ENCODE measurements at regions not wholly inside any gene's neighbourhood (a gene's known extent, or its start where the extent isn't known, plus 50 kb on each side); places are given as distances from the start of the nearest gene placed in this dataset.

GRCh38 chr20:10992731-10993130 is 318.9 kb upstream of the JAG1 start:
- Mint-ChIP-seq H3K4me1 (ENCODE audit: low read depth) (no peaks in the 10 kb centered on the region), H3K9me3 (peaks cover 3 to 4% of the 10 kb centered on the region in 2 donors), H3K27ac (no peak overlapping the region), H3K4me3 (no peak overlapping the region), H3K36me3 (ENCODE audit: insufficient read depth in 2 of 2) (no peaks in the 10 kb centered on the region), H3K27me3 (ENCODE audit: low read depth) (no peaks in the 10 kb centered on the region)
- DNase-seq (no peak), ATAC-seq (replicated peaks in 1 of 2) (no peak)

GRCh38 chr20:10994991-10995700 is 321.3 kb upstream of the JAG1 start:
- Mint-ChIP-seq H3K4me3 (no peak overlapping the region), H3K27me3 (ENCODE audit: low read depth) (no peaks in the 10 kb centered on the region), H3K36me3 (ENCODE audit: insufficient read depth in 2 of 2) (no peaks in the 10 kb centered on the region), H3K27ac (no peak overlapping the region), H3K4me1 (ENCODE audit: low read depth) (no peaks in the 10 kb centered on the region), H3K9me3 (peaks cover 0 to 3% of the 10 kb centered on the region in 2 donors)
- ATAC-seq (replicated peaks in 1 of 2) (no peak), DNase-seq (no peak)

DNA sequence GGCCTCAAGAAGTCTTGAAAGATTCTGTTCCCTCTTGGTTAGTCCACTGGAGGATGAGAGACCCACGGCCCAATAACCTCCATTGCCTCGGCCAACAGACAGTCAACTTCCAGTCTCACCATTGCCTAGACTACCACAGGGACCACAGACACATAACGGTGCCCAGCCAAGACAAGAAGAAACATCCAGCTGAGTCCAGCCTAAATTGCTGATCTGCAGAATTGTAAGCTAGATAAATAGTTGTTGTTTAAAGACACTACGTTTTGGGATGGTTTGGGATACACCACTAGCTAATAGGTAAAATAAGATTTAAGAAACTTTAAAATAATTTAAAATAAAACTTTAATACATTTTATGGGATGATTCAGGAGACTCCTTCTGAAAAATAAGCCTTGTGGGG is 324.7 kb upstream of the JAG1 start:
- Mint-ChIP-seq H3K4me3 (no peak overlapping the region), H3K36me3 (ENCODE audit: insufficient read depth in 2 of 2) (no peaks in the 10 kb centered on the region), H3K9me3 (peaks cover 0 to 3% of the 10 kb centered on the region in 2 donors), H3K27ac (no peak overlapping the region), H3K27me3 (ENCODE audit: low read depth) (no peaks in the 10 kb centered on the region), H3K4me1 (ENCODE audit: low read depth) (no peaks in the 10 kb centered on the region)
- no peak for ATAC-seq (replicated peaks in 1 of 2)
- no peak for DNase-seq

DNA sequence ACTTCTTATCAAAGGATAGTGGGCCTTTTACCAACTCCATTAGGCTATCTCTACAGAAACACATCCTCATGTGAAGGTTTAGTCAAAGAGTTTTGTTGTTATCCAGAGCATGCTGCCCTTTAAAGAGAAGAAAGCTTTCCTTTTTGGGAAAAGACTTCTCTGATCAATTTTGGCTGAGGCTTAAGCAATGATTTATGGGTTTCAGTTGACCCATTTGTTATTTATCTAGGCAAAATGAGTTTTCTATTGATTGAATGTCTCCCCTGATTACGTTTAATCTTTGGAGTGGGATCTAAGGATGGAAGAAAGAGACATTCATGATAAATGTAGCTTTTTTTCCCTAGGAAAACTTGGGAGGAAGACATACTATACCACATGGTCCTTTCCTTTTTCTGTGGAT is 326.6 kb upstream of the JAG1 start:
- no peak for ATAC-seq (replicated peaks in 1 of 2)
- H3K4me3 Mint-ChIP-seq: no peak overlapping the region
- no peaks in the 10 kb centered on the region for H3K36me3 Mint-ChIP-seq (ENCODE audit: insufficient read depth in 2 of 2)
- H3K9me3 Mint-ChIP-seq: no peaks in the 10 kb centered on the region
- no peak for DNase-seq
- H3K27me3 Mint-ChIP-seq (ENCODE audit: low read depth): no peaks in the 10 kb centered on the region
- H3K4me1 Mint-ChIP-seq (ENCODE audit: low read depth): no peaks in the 10 kb centered on the region
- no peak overlapping the region for H3K27ac Mint-ChIP-seq

DNA sequence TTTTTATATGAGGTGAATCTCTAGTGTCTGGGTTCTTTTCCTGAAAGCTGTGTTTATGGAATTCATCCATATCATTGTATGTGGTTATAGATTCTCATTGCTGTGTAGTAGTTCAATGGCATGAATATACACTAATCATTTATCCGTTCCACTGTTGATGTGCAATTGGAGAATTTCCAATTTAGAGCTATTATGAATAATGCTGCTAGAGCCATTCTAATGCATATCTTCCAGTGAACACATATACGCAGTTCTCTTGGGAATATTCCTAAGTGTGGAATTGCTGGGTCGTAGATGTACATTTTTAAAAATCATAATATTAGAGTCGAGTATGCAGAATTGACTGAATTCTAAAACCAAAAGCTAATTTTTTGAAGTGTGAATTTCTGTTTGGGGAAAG is 327.5 kb upstream of the JAG1 start:
- no peaks in the 10 kb centered on the region for H3K27me3 Mint-ChIP-seq (ENCODE audit: low read depth)
- no peak overlapping the region for H3K4me3 Mint-ChIP-seq
- H3K4me1 Mint-ChIP-seq (ENCODE audit: low read depth): no peaks in the 10 kb centered on the region
- no peak for DNase-seq
- no peaks in the 10 kb centered on the region for H3K36me3 Mint-ChIP-seq (ENCODE audit: insufficient read depth in 2 of 2)
- peaks cover 1% of the 10 kb centered on the region in 2 donors for H3K9me3 Mint-ChIP-seq
- no peak for ATAC-seq (replicated peaks in 1 of 2)
- H3K27ac Mint-ChIP-seq: no peak overlapping the region

DNA sequence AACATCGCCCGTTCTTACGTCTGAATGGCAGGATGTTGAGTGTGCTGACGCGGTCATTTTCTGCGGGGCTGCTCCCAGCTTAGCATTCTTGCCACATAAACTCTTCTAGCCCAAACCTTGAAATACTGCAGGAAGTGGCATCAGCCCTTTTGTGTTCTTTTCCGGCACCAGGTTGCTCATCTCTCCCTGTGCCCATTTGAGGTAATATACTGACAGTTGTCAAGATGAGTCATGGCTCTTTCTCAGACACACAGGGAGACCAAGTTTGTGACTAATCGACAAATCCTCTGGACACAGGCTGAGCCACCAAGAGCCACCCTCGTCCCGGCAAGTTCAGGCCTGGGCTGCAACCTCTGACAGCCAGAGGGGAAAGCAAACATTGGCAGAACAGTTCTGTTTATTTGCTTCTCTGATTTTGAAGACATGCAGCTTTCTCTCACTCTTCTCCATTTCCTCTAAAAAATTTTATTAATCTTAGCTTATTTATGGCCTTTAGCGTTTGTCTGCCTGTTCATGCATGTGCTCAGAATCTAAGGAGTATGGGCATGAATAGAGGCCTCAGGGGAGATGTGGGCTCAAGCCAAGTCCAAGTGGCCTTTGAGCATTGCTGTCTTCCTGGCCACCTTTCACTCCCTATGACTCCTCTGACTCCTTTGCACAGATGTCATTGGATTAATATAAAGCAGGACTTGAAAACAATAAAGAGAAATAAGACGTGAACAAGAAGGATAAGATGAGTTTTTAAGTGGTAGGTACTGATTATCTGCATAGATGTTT is 328.2 kb upstream of the JAG1 start:
- DNase-seq (no peak), ATAC-seq (replicated peaks in 1 of 2) (no peak)
- Mint-ChIP-seq H3K4me3 (no peak overlapping the region), H3K36me3 (ENCODE audit: insufficient read depth in 2 of 2) (peaks cover 0 to 1% of the 10 kb centered on the region in 2 donors), H3K9me3 (peaks cover 2 to 5% of the 10 kb centered on the region in 2 donors), H3K27ac (no peak overlapping the region), H3K4me1 (ENCODE audit: low read depth) (no peaks in the 10 kb centered on the region), H3K27me3 (ENCODE audit: low read depth) (no peaks in the 10 kb centered on the region)

DNA sequence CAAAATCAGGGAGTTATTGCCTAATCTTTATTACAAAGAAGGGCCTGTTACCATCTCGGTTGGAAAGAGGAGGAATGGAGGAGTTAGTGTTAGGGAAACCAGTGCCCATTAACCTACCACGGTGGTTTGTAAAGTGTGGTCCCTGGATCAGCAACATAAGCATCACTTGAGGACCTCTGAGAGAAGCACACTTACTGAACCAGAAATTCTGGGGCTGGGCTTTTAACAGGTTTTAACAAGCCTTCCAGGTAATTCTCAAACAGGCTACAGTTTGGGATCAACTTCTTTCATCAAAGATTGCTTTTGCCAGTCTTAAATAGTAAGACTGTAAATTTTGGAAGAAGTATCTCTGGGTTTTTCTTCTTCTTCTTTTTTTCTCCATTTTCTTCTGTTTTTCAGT is 329.5 kb upstream of the JAG1 start:
- Mint-ChIP-seq H3K9me3 (peaks cover 2 to 6% of the 10 kb centered on the region in 2 donors), H3K4me3 (no peak overlapping the region), H3K27me3 (ENCODE audit: low read depth) (no peaks in the 10 kb centered on the region), H3K36me3 (ENCODE audit: insufficient read depth in 2 of 2) (peaks cover 0 to 1% of the 10 kb centered on the region in 2 donors), H3K4me1 (ENCODE audit: low read depth) (no peaks in the 10 kb centered on the region), H3K27ac (no peak overlapping the region)
- no peak for DNase-seq
- no peak for ATAC-seq (replicated peaks in 1 of 2)

GRCh38 chr20:11008444-11009033 is 334.7 kb upstream of the JAG1 start:
- no peak overlapping the region for H3K27ac Mint-ChIP-seq
- no peaks in the 10 kb centered on the region for H3K4me1 Mint-ChIP-seq (ENCODE audit: low read depth)
- no peaks in the 10 kb centered on the region for H3K27me3 Mint-ChIP-seq (ENCODE audit: low read depth)
- ATAC-seq (replicated peaks in 1 of 2): no peak
- peaks cover 0 to 1% of the 10 kb centered on the region in 2 donors for H3K36me3 Mint-ChIP-seq (ENCODE audit: insufficient read depth in 2 of 2)
- DNase-seq: no peak
- H3K4me3 Mint-ChIP-seq: no peak overlapping the region
- peaks cover 2 to 10% of the 10 kb centered on the region in 2 donors for H3K9me3 Mint-ChIP-seq

DNA sequence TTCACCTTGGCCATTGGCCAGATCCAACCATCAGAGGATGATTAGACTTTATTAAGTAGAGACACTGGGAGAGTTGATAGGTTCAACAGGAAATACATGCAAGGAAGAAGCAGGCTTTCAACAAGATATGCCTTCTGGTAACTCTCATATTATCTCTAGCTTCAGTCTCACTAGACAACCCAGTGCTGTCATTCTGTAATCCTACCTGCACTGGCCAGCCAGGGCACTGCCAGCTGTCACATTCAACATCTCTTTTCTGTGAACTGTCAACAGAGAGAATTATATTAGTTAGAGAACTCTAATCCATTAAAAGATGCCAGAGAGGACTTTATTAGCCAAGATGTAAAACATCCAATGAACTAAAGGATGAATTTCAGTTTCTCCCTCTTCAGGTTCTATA is 337.9 kb upstream of the JAG1 start:
- no peak for ATAC-seq (replicated peaks in 1 of 2)
- peaks cover 0 to 1% of the 10 kb centered on the region in 2 donors for H3K36me3 Mint-ChIP-seq (ENCODE audit: insufficient read depth in 2 of 2)
- no peaks in the 10 kb centered on the region for H3K4me1 Mint-ChIP-seq (ENCODE audit: low read depth)
- no peak overlapping the region for H3K27ac Mint-ChIP-seq
- no peaks in the 10 kb centered on the region for H3K27me3 Mint-ChIP-seq (ENCODE audit: low read depth)
- no peak for DNase-seq
- H3K4me3 Mint-ChIP-seq: no peak overlapping the region
- peaks cover 0 to 7% of the 10 kb centered on the region in 2 donors for H3K9me3 Mint-ChIP-seq

DNA sequence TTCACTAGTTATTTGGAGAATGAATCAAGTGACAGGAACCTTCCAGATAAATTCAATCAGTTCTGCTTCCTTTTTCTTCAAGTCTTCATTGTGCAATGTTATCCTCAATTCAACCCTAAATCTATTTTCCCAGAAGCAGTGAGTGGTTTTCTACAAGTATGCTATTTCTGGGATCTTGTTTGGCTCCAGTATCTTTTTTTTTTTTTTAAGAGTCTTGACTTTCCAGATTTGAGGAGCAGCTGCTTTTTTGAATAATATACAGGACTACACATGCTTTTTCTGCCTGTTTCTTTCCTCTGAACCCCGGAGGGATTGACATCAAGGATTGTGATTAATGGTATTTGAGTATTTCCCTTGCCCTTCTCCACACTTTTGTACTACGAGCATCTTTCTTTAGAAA is 339.2 kb upstream of the JAG1 start:
- no peak for DNase-seq
- H3K4me3 Mint-ChIP-seq: no peak overlapping the region
- peaks cover 0 to 3% of the 10 kb centered on the region in 2 donors for H3K9me3 Mint-ChIP-seq
- no peak for ATAC-seq (replicated peaks in 1 of 2)
- H3K27me3 Mint-ChIP-seq (ENCODE audit: low read depth): no peaks in the 10 kb centered on the region
- no peaks in the 10 kb centered on the region for H3K36me3 Mint-ChIP-seq (ENCODE audit: insufficient read depth in 2 of 2)
- no peak overlapping the region for H3K27ac Mint-ChIP-seq
- H3K4me1 Mint-ChIP-seq (ENCODE audit: low read depth): no peaks in the 10 kb centered on the region

GRCh38 chr20:11013801-11014200 is 340.0 kb upstream of the JAG1 start:
- Mint-ChIP-seq H3K27me3 (ENCODE audit: low read depth) (no peaks in the 10 kb centered on the region), H3K36me3 (ENCODE audit: insufficient read depth in 2 of 2) (no peaks in the 10 kb centered on the region), H3K4me3 (no peak overlapping the region), H3K27ac (no peak overlapping the region), H3K9me3 (peaks cover under 1 to 3% of the 10 kb centered on the region in 2 donors), H3K4me1 (ENCODE audit: low read depth) (no peaks in the 10 kb centered on the region)
- DNase-seq (no peak), ATAC-seq (replicated peaks in 1 of 2) (no peak)

DNA sequence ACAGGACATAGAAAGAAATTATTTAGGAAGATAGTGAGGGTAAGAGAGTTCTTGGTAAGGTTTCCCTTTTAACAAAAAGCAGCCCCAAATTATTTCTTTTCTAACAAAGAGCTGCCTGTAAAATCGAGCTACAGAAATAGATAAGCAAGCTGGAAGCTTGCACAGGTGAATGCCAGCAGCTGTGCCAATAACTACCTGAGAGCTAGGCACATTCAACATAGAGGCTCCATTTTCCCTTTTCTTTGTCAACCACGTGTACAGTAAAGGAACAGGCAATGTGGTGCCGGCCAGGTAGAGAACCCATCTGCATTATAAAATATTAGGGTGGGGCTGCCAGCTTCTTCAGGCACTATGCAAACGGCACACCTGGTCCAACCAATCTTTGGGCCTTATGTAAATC is 341.6 kb upstream of the JAG1 start:
- DNase-seq (no peak), ATAC-seq (replicated peaks in 1 of 2) (no peak)
- H3K9me3 Mint-ChIP-seq: peaks cover 3 to 8% of the 10 kb centered on the region in 2 donors
- H3K27me3 Mint-ChIP-seq (ENCODE audit: low read depth): no peaks in the 10 kb centered on the region
- H3K4me1 Mint-ChIP-seq (ENCODE audit: low read depth): no peaks in the 10 kb centered on the region
- peaks cover 0 to 2% of the 10 kb centered on the region in 2 donors for H3K36me3 Mint-ChIP-seq (ENCODE audit: insufficient read depth in 2 of 2)
- H3K27ac Mint-ChIP-seq: no peak overlapping the region
- no peak overlapping the region for H3K4me3 Mint-ChIP-seq

DNA sequence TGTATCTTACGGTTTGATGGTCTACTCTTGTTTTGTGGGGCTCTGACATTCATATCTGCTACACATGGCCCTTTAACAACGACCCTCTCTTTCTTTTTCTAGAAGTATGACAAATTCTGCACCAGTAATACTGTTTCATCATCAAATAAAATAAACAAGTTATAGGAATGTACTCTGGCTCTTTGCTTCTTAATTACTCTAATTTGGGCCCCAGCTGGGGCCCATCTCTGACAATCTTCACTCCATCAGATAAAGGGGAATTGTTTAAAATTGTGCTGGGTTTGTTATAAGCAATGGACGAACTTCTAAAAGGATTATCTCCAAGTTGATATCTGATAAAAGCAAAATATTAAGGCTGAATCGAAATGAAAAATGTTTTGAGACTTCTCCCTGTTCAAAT is 343.6 kb upstream of the JAG1 start:
- Mint-ChIP-seq H3K27me3 (ENCODE audit: low read depth) (no peaks in the 10 kb centered on the region), H3K27ac (no peak overlapping the region), H3K9me3 (peaks cover 0 to 11% of the 10 kb centered on the region in 2 donors), H3K36me3 (ENCODE audit: insufficient read depth in 2 of 2) (peaks cover 0 to 2% of the 10 kb centered on the region in 2 donors), H3K4me3 (no peak overlapping the region), H3K4me1 (ENCODE audit: low read depth) (no peaks in the 10 kb centered on the region)
- DNase-seq (no peak), ATAC-seq (replicated peaks in 1 of 2) (no peak)

Data from activated T-cell treated with anti-CD3 and anti-CD28 coated beads, Interleukin-2, amount 50 U/mL, for 72 hours (primary cell).